Brain microvascular endothelial cell (primary cell): ENCODE measurements at regions not wholly inside any gene's neighbourhood (a gene's known extent, or its start where the extent isn't known, plus 50 kb on each side); places are given as distances from the start of the nearest gene placed in this dataset.
A peak's percentile ranks its signal among the peaks of the same experiment; 100 is the strongest.

Source experiments
- DNase-seq: peaks from one replicate; pipeline ENCODE4 v3.0.0-alpha.2; 2020
- H3K27ac ChIP-seq: fragments of 250-450 bp; sonication (Bioruptor Pico); 2 replicates; pipeline ENCODE4 v1.5.1; 2020; ENCODE audit warnings: mild to moderate bottlenecking, moderate library complexity
- H3K27me3 ChIP-seq: fragments of 250-450 bp; sonication (Bioruptor Pico); replicated peaks from 2 replicates; pipeline ENCODE4 v1.5.1; 2020; ENCODE audit warnings: mild to moderate bottlenecking
- H3K36me3 ChIP-seq: fragments of 250-450 bp; sonication (Bioruptor Pico); replicated peaks from 2 replicates; pipeline ENCODE4 v1.5.1; 2020; ENCODE audit warnings: mild to moderate bottlenecking
- H3K4me3 ChIP-seq: 2 replicates; pipeline ENCODE4 v1.5.1; 2011; ENCODE audit warnings: low read depth, mild to moderate bottlenecking, control low read depth, low read length, moderate library complexity
- CTCF ChIP-seq: IDR thresholded peaks from 2 replicates; pipeline ENCODE4 v1.5.1; 2011; ENCODE audit warnings: low read depth, mild to moderate bottlenecking, moderate library complexity, low read length, control low read depth, inconsistent platforms; ENCODE audit errors: missing control alignments
- in situ Hi-C: cut with HindIII; loops from 2 replicates; pipeline ENCODE4 v1.10.0; 2017; ENCODE audit warnings: low sequenced_read_pairs, low pct_ligation_motif_present

- H3K4me3 ChIP-seq: no peak overlapping the region
- no peak for TF ChIP-seq CTCF
- no peaks in the 10 kb centered on the region for H3K36me3 ChIP-seq
- no peaks in the 10 kb centered on the region for H3K27me3 ChIP-seq
- no peak for DNase-seq
- in situ Hi-C loops: no loop called here
- H3K27ac ChIP-seq: no peak overlapping the region
These were observed 446.2 kb downstream of the INSC start for GRCh38 chr11:15560689-15561467.

GRCh38 chr11:15562230-15562629 lies 447.5 kb downstream of the INSC start:
- DNase-seq: no peak
- H3K4me3 ChIP-seq: no peak overlapping the region
- in situ Hi-C loops: no loop called here
- no peaks in the 10 kb centered on the region for H3K36me3 ChIP-seq
- no peak overlapping the region for H3K27ac ChIP-seq
- no peak for TF ChIP-seq CTCF
- no peaks in the 10 kb centered on the region for H3K27me3 ChIP-seq

- no peak for DNase-seq
- no peaks in the 10 kb centered on the region for H3K36me3 ChIP-seq
- in situ Hi-C loops: no loop called here
- H3K4me3 ChIP-seq: no peak overlapping the region
- H3K27ac ChIP-seq: no peak overlapping the region
- TF ChIP-seq CTCF: no peak
- no peaks in the 10 kb centered on the region for H3K27me3 ChIP-seq
These were observed 448.3 kb downstream of the INSC start for GRCh38 chr11:15563054-15563453.

- no peaks in the 10 kb centered on the region for H3K36me3 ChIP-seq
- H3K4me3 ChIP-seq: no peak overlapping the region
- no peak for TF ChIP-seq CTCF
- H3K27ac ChIP-seq: no peak overlapping the region
- H3K27me3 ChIP-seq: no peaks in the 10 kb centered on the region
- DNase-seq: no peak
- in situ Hi-C loops: no loop called here
These were observed 451.2 kb downstream of the INSC start for GRCh38 chr11:15565880-15566279.

GRCh38 chr11:15568440-15568839 lies 453.7 kb downstream of the INSC start:
- no peak for DNase-seq
- H3K27ac ChIP-seq: no peak overlapping the region
- no peak for TF ChIP-seq CTCF
- in situ Hi-C loops: no loop called here
- no peaks in the 10 kb centered on the region for H3K27me3 ChIP-seq
- H3K4me3 ChIP-seq: no peak overlapping the region
- H3K36me3 ChIP-seq: no peaks in the 10 kb centered on the region

- in situ Hi-C loops: no loop called here
- peak; percentile 3 for DNase-seq
- no peak for TF ChIP-seq CTCF
- no peak overlapping the region for H3K27ac ChIP-seq
- H3K36me3 ChIP-seq: no peaks in the 10 kb centered on the region
- H3K4me3 ChIP-seq: no peak overlapping the region
- H3K27me3 ChIP-seq: no peaks in the 10 kb centered on the region
These were observed 454.7 kb downstream of the INSC start for GRCh38 chr11:15569305-15570025.
